Tibial nerve (tissue), 4 donors: ENCODE measurements at regions not wholly inside any gene's neighbourhood (a gene's known extent, or its start where the extent isn't known, plus 50 kb on each side); places are given as distances from the start of the nearest gene placed in this dataset.
A peak's percentile ranks its signal among the peaks of the same experiment; 100 is the strongest.

ENCODE experiments used
- DNase-seq, 2 donors: peaks; one replicate each; pipeline ENCODE4 v3.0.0-alpha.2; 2019; ENCODE audit warnings: low spot score in 2 of 2
- H3K27ac ChIP-seq, 4 donors: fragments of 200-600 bp; sonication (generic) in 3 of 4; one replicate each; pipeline ENCODE4 v1.5.1; 2017 to 2019; ENCODE audit warnings: mild to moderate bottlenecking in 1 of 4
- H3K27me3 ChIP-seq, 2 donors: fragments of 200-600 bp; sonication (generic) in 1 of 2; one replicate each; pipeline versions ENCODE4 v1.5.1 to v1.6.0; 2017 to 2019
- H3K36me3 ChIP-seq, 3 donors: fragments of 200-600 bp; sonication (generic); one replicate each; pipeline ENCODE4 v1.5.1; 2018 to 2019
- H3K4me1 ChIP-seq, 4 donors: fragments of 200-600 bp; sonication (generic) in 3 of 4; one replicate each; pipeline ENCODE4 v1.5.1; 2017 to 2019
- H3K4me3 ChIP-seq, 4 donors: fragments of 200-600 bp; sonication (generic) in 3 of 4; one replicate each; pipeline ENCODE4 v1.5.1; 2017 to 2019; ENCODE audit warnings: mild to moderate bottlenecking in 1 of 4, moderate library complexity in 1 of 4
- H3K9me3 ChIP-seq, 4 donors: fragments of 200-600 bp; sonication (generic) in 3 of 4; one replicate each; pipeline ENCODE4 v1.5.1; 2017 to 2019
- EP300 ChIP-seq, 2 donors: sonication (generic); formaldehyde crosslinking; IDR thresholded peaks; one replicate each; pipeline ENCODE4 v1.6.1; 2017; ENCODE audit warnings: antibody characterized with exemption in 2 of 2, mild to moderate bottlenecking in 1 of 2
- POLR2A ChIP-seq, 2 donors: fragments of 450-650 bp; IDR thresholded peaks; one replicate each; pipeline ENCODE4 v1.6.1; 2017; ENCODE audit warnings: antibody characterized with exemption in 2 of 2, mild to moderate bottlenecking in 2 of 2, moderate library complexity in 2 of 2
- WGBS, 2 donors: methylation state at CpG; one replicate each; pipeline ENCODE4 v1.1.5; 2018; 5-methylcytosine and 5-hydroxymethylcytosine counted together
- TF ChIP-seq, protein P1 (sequence below), 5 experiments: fragments of 200-600 bp in 3 of 5; fragments of 450-650 bp in 2 of 5; sonication (generic) in 3 of 5; IDR thresholded peaks; one replicate each; pipeline ENCODE4 v1.5.1; 2016 to 2019; ENCODE audit warnings: antibody characterized with exemption in 5 of 5, mild to moderate bottlenecking in 3 of 5, moderate library complexity in 2 of 5

DNA sequence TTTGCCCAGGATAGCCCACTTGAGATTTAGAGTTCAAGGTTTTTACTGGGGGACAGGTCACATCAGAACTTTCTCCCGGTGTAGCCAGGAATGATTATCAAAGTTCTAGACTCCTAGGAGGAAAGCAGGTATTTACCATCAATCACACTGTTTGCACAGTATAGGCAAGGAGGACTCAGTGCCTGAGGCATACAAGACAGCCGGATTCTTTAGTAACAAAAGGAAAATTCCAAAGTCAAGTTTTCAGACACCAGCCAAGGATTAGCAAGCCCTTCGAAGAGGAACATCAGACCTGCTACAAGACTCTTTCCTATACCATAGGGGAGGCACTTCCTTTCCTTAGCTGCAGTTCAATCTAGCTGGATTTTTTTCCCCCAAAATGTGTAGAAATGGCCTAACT is 197.8 kb upstream of the USP25 start:
- no peak for DNase-seq
- Histone ChIP-seq H3K36me3 (no peaks in the 10 kb centered on the region), H3K4me1 (no peaks in the 10 kb centered on the region), H3K27ac (no peak overlapping the region), H3K9me3 (no peaks in the 10 kb centered on the region), H3K27me3 (no peaks in the 10 kb centered on the region), H3K4me3 (no peak overlapping the region)
- WGBS, 2 donors: 82 to 92% methylated on average over 3 of the region's 3 CpGs
- TF ChIP-seq, protein P1, sequence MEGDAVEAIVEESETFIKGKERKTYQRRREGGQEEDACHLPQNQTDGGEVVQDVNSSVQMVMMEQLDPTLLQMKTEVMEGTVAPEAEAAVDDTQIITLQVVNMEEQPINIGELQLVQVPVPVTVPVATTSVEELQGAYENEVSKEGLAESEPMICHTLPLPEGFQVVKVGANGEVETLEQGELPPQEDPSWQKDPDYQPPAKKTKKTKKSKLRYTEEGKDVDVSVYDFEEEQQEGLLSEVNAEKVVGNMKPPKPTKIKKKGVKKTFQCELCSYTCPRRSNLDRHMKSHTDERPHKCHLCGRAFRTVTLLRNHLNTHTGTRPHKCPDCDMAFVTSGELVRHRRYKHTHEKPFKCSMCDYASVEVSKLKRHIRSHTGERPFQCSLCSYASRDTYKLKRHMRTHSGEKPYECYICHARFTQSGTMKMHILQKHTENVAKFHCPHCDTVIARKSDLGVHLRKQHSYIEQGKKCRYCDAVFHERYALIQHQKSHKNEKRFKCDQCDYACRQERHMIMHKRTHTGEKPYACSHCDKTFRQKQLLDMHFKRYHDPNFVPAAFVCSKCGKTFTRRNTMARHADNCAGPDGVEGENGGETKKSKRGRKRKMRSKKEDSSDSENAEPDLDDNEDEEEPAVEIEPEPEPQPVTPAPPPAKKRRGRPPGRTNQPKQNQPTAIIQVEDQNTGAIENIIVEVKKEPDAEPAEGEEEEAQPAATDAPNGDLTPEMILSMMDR (IDR thresholded peaks at IDR 0.05): no peak
- TF ChIP-seq POLR2A (IDR thresholded peaks at IDR 0.05) (no peak), EP300 (IDR thresholded peaks at IDR 0.05) (no peak)

DNA sequence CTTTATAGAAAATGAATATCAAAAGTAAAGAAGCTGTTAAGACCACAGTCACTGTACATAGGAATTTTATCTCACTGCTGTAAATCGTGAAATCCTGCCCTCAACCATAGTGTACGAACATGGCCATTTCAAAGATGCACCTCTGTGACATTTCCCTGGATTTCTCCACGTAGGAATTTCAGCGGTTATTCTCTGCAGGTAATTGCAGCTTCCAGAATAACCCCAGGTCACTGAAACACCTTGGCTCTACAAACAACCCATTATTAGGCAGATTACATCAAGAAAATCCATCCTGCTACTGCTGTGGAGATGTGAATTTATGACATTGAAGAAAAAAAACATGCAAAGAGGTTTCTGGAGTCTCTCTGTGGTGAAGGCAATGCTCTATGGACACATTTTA is 196.2 kb upstream of the USP25 start:
- Histone ChIP-seq H3K36me3 (no peaks in the 10 kb centered on the region), H3K4me1 (no peaks in the 10 kb centered on the region), H3K4me3 (no peak overlapping the region), H3K9me3 (no peaks in the 10 kb centered on the region), H3K27ac (no peak overlapping the region), H3K27me3 (no peaks in the 10 kb centered on the region)
- WGBS, 2 donors: 82 to 83% methylated on average over 4 of the region's 4 CpGs
- TF ChIP-seq, protein P1 (IDR thresholded peaks at IDR 0.05): no peak
- no peak for TF ChIP-seq EP300 (IDR thresholded peaks at IDR 0.05)
- TF ChIP-seq POLR2A (IDR thresholded peaks at IDR 0.05): no peak
- no peak for DNase-seq

DNA sequence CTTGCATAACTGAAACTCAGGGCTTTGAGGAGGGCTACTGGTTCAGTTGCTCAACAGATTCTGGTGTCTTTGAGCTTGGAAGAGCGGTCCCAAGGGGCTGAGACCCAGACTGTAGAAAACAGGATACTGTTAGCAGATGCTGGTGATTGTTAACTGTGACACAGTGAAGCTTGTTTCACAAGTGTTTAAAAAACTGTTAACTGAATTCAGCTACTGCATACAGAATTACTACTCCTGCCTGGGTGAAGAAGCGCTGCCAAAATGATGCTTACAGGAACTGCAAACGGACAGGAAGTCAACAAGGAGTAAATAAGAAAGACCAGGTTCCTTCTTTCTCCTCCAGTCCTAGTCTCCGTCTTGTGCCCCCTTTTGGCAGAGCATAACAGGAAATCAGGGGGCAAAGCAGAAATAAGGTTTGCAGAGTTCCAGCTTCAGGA is 195.3 kb upstream of the USP25 start:
- H3K4me1 ChIP-seq: no peaks in the 10 kb centered on the region
- no peaks in the 10 kb centered on the region for H3K27me3 ChIP-seq
- 66 to 67% methylated on average over 4 of the region's 4 CpGs for WGBS, 2 donors
- H3K27ac ChIP-seq: no peak overlapping the region
- no peak overlapping the region for H3K4me3 ChIP-seq
- no peaks in the 10 kb centered on the region for H3K36me3 ChIP-seq
- no peak for TF ChIP-seq EP300 (IDR thresholded peaks at IDR 0.05)
- TF ChIP-seq POLR2A (IDR thresholded peaks at IDR 0.05): peak in 1 of 2 donors; percentile 5
- H3K9me3 ChIP-seq: no peaks in the 10 kb centered on the region
- DNase-seq: no peak

DNA sequence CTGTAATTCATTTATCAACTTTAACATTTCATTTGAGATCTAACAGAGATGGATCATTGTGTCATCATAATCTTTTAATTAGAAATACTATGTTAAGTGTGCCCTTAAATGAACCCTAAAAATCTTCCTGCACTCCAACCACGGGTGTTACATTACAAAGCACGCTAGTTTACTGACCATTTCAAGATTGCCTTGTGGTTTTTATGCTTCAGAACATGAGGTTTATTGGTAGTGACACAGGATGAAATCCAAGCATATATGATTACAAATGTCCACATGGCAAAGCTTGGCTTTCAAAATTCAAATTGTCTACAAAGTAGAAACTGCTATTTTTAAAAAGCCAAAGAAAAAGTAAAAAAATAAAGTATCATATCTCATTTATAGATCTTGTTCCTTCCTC is 190.4 kb upstream of the USP25 start:
- Histone ChIP-seq H3K4me1 (no peaks in the 10 kb centered on the region), H3K27ac (no peak overlapping the region), H3K27me3 (no peaks in the 10 kb centered on the region), H3K36me3 (no peaks in the 10 kb centered on the region), H3K9me3 (no peaks in the 10 kb centered on the region), H3K4me3 (no peak overlapping the region)
- TF ChIP-seq EP300 (IDR thresholded peaks at IDR 0.05) (no peak), POLR2A (IDR thresholded peaks at IDR 0.05) (no peak)
- TF ChIP-seq, protein P1 (IDR thresholded peaks at IDR 0.05): no peak
- WGBS, 2 donors: 49 to 57% methylated on average over 2 of the region's 2 CpGs
- DNase-seq: no peak

DNA sequence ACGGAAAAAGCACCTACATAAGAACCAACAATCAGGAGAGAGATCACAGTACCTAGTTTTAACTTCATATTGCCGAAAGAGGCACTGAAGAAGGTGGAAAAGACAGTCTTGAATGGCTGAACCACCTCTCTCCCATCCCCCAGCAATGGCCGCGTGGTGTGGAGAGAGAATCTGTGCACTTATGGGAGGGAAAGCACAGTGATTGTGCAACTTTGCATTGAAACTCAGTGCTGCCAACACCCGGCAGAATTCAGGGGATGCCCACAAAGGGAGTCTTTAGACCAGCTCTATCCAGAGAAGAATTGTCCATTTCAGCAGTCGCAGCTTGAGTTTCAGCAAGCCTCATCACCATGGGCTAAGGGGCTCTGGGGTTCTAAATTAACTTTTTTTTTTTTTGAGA is 186.3 kb upstream of the USP25 start:
- H3K27me3 ChIP-seq: no peaks in the 10 kb centered on the region
- no peak overlapping the region for H3K4me3 ChIP-seq
- no peaks in the 10 kb centered on the region for H3K36me3 ChIP-seq
- H3K27ac ChIP-seq: no peak overlapping the region
- WGBS, 2 donors: 45 to 81% methylated on average over 6 of the region's 6 CpGs
- DNase-seq: no peak
- no peaks in the 10 kb centered on the region for H3K9me3 ChIP-seq
- no peaks in the 10 kb centered on the region for H3K4me1 ChIP-seq
- TF ChIP-seq EP300 (IDR thresholded peaks at IDR 0.05): no peak
- TF ChIP-seq, protein P1 (IDR thresholded peaks at IDR 0.05): no peak
- no peak for TF ChIP-seq POLR2A (IDR thresholded peaks at IDR 0.05)

DNA sequence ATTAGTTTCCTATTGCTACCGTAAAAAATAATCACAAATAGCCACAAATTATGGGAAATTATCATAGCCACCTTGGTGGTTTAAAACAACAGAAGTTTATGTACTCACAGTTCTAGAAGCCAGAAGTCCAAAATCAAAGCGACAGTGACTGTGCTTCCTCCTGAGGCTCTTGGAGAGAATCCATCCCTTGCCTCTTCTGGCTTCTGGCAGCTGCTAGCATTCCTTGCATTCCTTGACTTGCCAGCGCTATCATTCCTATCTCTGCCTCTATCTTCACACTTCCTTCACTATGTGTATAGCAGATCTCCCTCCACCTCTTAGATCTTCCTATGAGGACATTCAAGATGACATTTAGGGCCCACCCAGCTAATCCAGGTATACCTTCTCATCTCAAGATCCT is 180.1 kb upstream of the USP25 start:
- Histone ChIP-seq H3K36me3 (no peaks in the 10 kb centered on the region), H3K4me1 (no peaks in the 10 kb centered on the region), H3K27ac (no peak overlapping the region), H3K4me3 (no peak overlapping the region), H3K9me3 (no peaks in the 10 kb centered on the region), H3K27me3 (no peaks in the 10 kb centered on the region)
- 60 to 67% methylated on average over 3 of the region's 3 CpGs for WGBS, 2 donors
- no peak for DNase-seq
- no peak for TF ChIP-seq POLR2A (IDR thresholded peaks at IDR 0.05)
- no peak for TF ChIP-seq EP300 (IDR thresholded peaks at IDR 0.05)
- TF ChIP-seq, protein P1 (IDR thresholded peaks at IDR 0.05): no peak
